CD14-positive monocyte (primary cell): ENCODE measurements at regions not wholly inside any gene's neighbourhood (a gene's known extent, or its start where the extent isn't known, plus 50 kb on each side); places are given as distances from the start of the nearest gene placed in this dataset.

Experiments used
- DNase-seq, 3 donors: peaks; one replicate each; pipeline ENCODE4 v3.0.0-alpha.2; 2011 to 2022
- H2AFZ ChIP-seq: 2 replicates; pipeline ENCODE4 v1.6.0; 2012; ENCODE audit warnings: mild to moderate bottlenecking, low read depth, low read length, inconsistent platforms; ENCODE audit not compliant: insufficient read depth, poor library complexity, severe bottlenecking
- H3K27ac ChIP-seq, 2 donors: 1 replicate in 1 of 2; 2 replicates in 1 of 2; pipeline ENCODE4 v1.5.1; 2012 to 2013; ENCODE audit warnings: low read length in 2 of 2, control low read depth in 1 of 2, inconsistent platforms in 1 of 2, low read depth in 1 of 2, mild to moderate bottlenecking in 1 of 2
- H3K27me3 ChIP-seq, 2 donors: one replicate each; pipeline versions ENCODE4 v1.6.0 to v1.6.1; 2011 to 2013; ENCODE audit warnings: low read length in 2 of 2; ENCODE audit not compliant: control insufficient read depth in 2 of 2, insufficient read depth in 2 of 2
- H3K36me3 ChIP-seq, 2 donors: replicated peaks in 1 of 2; 1 replicate in 1 of 2; 2 replicates in 1 of 2; pipeline versions ENCODE4 v1.5.1 to v1.6.1; 2012 to 2013; ENCODE audit warnings: low read length in 2 of 2, control low read depth in 1 of 2, inconsistent platforms in 1 of 2, mild to moderate bottlenecking in 1 of 2; ENCODE audit not compliant: insufficient read depth in 2 of 2, control insufficient read depth in 1 of 2
- H3K4me1 ChIP-seq, 2 donors: 1 replicate in 1 of 2; 2 replicates in 1 of 2; pipeline versions ENCODE4 v1.5.1 to v1.6.1; 2012 to 2013; ENCODE audit warnings: low read length in 2 of 2, control low read depth in 1 of 2, inconsistent platforms in 1 of 2, mild to moderate bottlenecking in 1 of 2, moderate library complexity in 1 of 2; ENCODE audit not compliant: insufficient read depth in 2 of 2, control insufficient read depth in 1 of 2
- H3K4me2 ChIP-seq: replicated peaks from 2 replicates; pipeline ENCODE3; 2012; ENCODE audit warnings: low read length, moderate library complexity, mild to moderate bottlenecking; ENCODE audit not compliant: poor library complexity, severe bottlenecking; ENCODE audit errors: extremely low read depth
- H3K4me3 ChIP-seq, 3 experiments: fragments of 200-600 bp in 1 of 3; sonication (generic) in 1 of 3; replicated peaks in 1 of 3; 1 replicate in 2 of 3; 2 replicates in 1 of 3; pipeline ENCODE4 v1.5.1; 2011 to 2013; ENCODE audit warnings: low read length in 3 of 3, mild to moderate bottlenecking in 3 of 3, control low read depth in 2 of 3, low read depth in 2 of 3, inconsistent platforms in 1 of 3, moderate library complexity in 1 of 3
- H3K79me2 ChIP-seq: 2 replicates; pipeline ENCODE4 v1.6.0; 2012; ENCODE audit warnings: mild to moderate bottlenecking, control low read depth, inconsistent platforms, low read length, moderate library complexity; ENCODE audit not compliant: insufficient read depth
- H3K9ac ChIP-seq: 2 replicates; pipeline ENCODE4 v1.6.0; 2017; ENCODE audit warnings: low read length, mild to moderate bottlenecking; ENCODE audit not compliant: insufficient read depth, poor library complexity, severe bottlenecking
- H3K9me3 ChIP-seq, 2 donors: replicated peaks in 1 of 2; 1 replicate in 1 of 2; 2 replicates in 1 of 2; pipeline versions ENCODE4 v1.5.1 to v1.6.1; 2012 to 2013; ENCODE audit warnings: low read length in 2 of 2, control low read depth in 1 of 2; ENCODE audit not compliant: control insufficient read depth in 1 of 2, insufficient read depth in 1 of 2
- H4K20me1 ChIP-seq: 2 replicates; pipeline ENCODE4 v1.6.0; 2012; ENCODE audit warnings: mild to moderate bottlenecking, low read length, control low read depth, moderate library complexity; ENCODE audit not compliant: insufficient read depth
- H3K27ac Mint-ChIP-seq, 7 donors: one replicate each; pipeline ENCODE4 v1.8.0; 2020; ENCODE audit warnings: mild to moderate bottlenecking in 7 of 7, mixed read lengths in 7 of 7, moderate library complexity in 6 of 7, inconsistent platforms in 2 of 7
- H3K27me3 Mint-ChIP-seq, 3 donors: one replicate each; pipeline ENCODE4 v1.8.0; 2021 to 2022; ENCODE audit warnings: low read depth in 3 of 3, mild to moderate bottlenecking in 3 of 3, mixed read lengths in 3 of 3, moderate library complexity in 3 of 3, inconsistent platforms in 1 of 3
- H3K36me3 Mint-ChIP-seq, 2 donors: one replicate each; pipeline ENCODE4 v1.8.0; 2020; ENCODE audit warnings: mixed read lengths in 2 of 2, inconsistent platforms in 1 of 2, mild to moderate bottlenecking in 1 of 2
- H3K4me1 Mint-ChIP-seq: one replicate; pipeline ENCODE4 v1.8.0; 2020; ENCODE audit warnings: mild to moderate bottlenecking, mixed read lengths
- H3K4me3 Mint-ChIP-seq, 2 donors: one replicate each; pipeline ENCODE4 v1.8.0; 2020; ENCODE audit warnings: mild to moderate bottlenecking in 2 of 2, mixed read lengths in 2 of 2, moderate library complexity in 1 of 2
- H3K9me3 Mint-ChIP-seq, 7 donors: one replicate each; pipeline ENCODE4 v1.8.0; 2020 to 2022; ENCODE audit warnings: mixed read lengths in 7 of 7, mild to moderate bottlenecking in 6 of 7, moderate library complexity in 6 of 7, inconsistent platforms in 2 of 7
- CTCF ChIP-seq: fragments of 200-600 bp; IDR thresholded peaks from one replicate; pipeline ENCODE4 v1.8.0; 2022; ENCODE audit warnings: antibody characterized with exemption, mild to moderate bottlenecking
- intact Hi-C, 2 donors: fragments of 100-400 bp; cut with micrococcal nuclease; formaldehyde crosslinking; loops; one replicate each; pipeline versions ENCODE4 v1.15.0 to v1.15.1; 2023

- no peak overlapping the region for H3K4me3 ChIP-seq
- Mint-ChIP-seq H3K4me1 (no peaks in the 10 kb centered on the region), H3K27ac (no peak overlapping the region), H3K9me3 (peaks cover 4 to 27% (median 9%) of the 10 kb centered on the region in 7 donors), H3K36me3 (no peaks in the 10 kb centered on the region), H3K27me3 (no peaks in the 10 kb centered on the region), H3K4me3 (no peak overlapping the region)
- no peak for DNase-seq
- no peak overlapping the region for H3K4me2 ChIP-seq
- intact Hi-C loops, result no loop called here
- no peaks in the 10 kb centered on the region for H3K79me2 ChIP-seq
- TF ChIP-seq CTCF, result no peak
- no peak overlapping the region for H2AFZ ChIP-seq
- no peak overlapping the region for H3K27ac ChIP-seq
- H3K4me1 ChIP-seq, result no peaks in the 10 kb centered on the region
- H3K9ac ChIP-seq, result no peak overlapping the region
- H4K20me1 ChIP-seq, result no peaks in the 10 kb centered on the region
- H3K36me3 ChIP-seq, result no peaks in the 10 kb centered on the region
- peaks cover 14 to 17% of the 10 kb centered on the region in 2 donors for H3K9me3 ChIP-seq
- H3K27me3 ChIP-seq, result no peaks in the 10 kb centered on the region
Observed at GRCh38 chr7:46451846-46452245, 530.8 kb upstream of the IGFBP3 start.

GRCh38 chr7:46450886-46451285 is 529.8 kb upstream of the IGFBP3 start:
- no peak overlapping the region for H3K4me3 ChIP-seq
- H3K79me2 ChIP-seq, result no peaks in the 10 kb centered on the region
- Mint-ChIP-seq H3K4me3 (no peak overlapping the region), H3K27me3 (no peaks in the 10 kb centered on the region), H3K9me3 (peaks cover 4 to 24% (median 10%) of the 10 kb centered on the region in 7 donors), H3K27ac (no peak overlapping the region), H3K36me3 (no peaks in the 10 kb centered on the region), H3K4me1 (no peaks in the 10 kb centered on the region)
- H3K36me3 ChIP-seq, result no peaks in the 10 kb centered on the region
- H4K20me1 ChIP-seq, result no peaks in the 10 kb centered on the region
- no peak for DNase-seq
- no peak for TF ChIP-seq CTCF
- H3K27me3 ChIP-seq, result no peaks in the 10 kb centered on the region
- no peak overlapping the region for H2AFZ ChIP-seq
- H3K9me3 ChIP-seq, result peaks cover 15 to 16% of the 10 kb centered on the region in 2 donors
- no peak overlapping the region for H3K27ac ChIP-seq
- H3K4me2 ChIP-seq, result no peak overlapping the region
- H3K4me1 ChIP-seq, result no peaks in the 10 kb centered on the region
- intact Hi-C loops, result no loop called here
- H3K9ac ChIP-seq, result no peak overlapping the region
